HCT116 (cell line): ENCODE measurements at regions not wholly inside any gene's neighbourhood (a gene's known extent, or its start where the extent isn't known, plus 50 kb on each side); places are given as distances from the start of the nearest gene placed in this dataset.

ENCODE experiments used
- RAD21 ChIP-seq: IDR thresholded peaks from 2 replicates; pipeline ENCODE4 v1.6.1; 2012; ENCODE audit warnings: low read depth, mild to moderate bottlenecking
- REST ChIP-seq: IDR thresholded peaks from 2 replicates; pipeline ENCODE4 v1.6.1; 2012; ENCODE audit warnings: low read depth
- SRF ChIP-seq: IDR thresholded peaks from 2 replicates; pipeline ENCODE4 v1.6.1; 2012; ENCODE audit warnings: low read depth
- ZNF274 ChIP-seq: fragments of 200-500 bp; sonication (Bioruptor generic); IDR thresholded peaks from 2 replicates; pipeline ENCODE4 v1.6.1; 2014; ENCODE audit warnings: mild to moderate bottlenecking, low read depth, low read length, inconsistent platforms

GRCh38 chr4:141524841-141525240 lies 111.5 kb upstream of the IL15 start:
- no peak for TF ChIP-seq SRF
- TF ChIP-seq REST, result no peak
- TF ChIP-seq RAD21, result no peak
- no peak for TF ChIP-seq ZNF274
